IMR-90 (cell line): ENCODE measurements at regions not wholly inside any gene's neighbourhood (a gene's known extent, or its start where the extent isn't known, plus 50 kb on each side); places are given as distances from the start of the nearest gene placed in this dataset.

Source experiments
- ATAC-seq: fragments of 200-7000 bp; cut with Tn5 transposase; 2 replicates; pipeline ENCODE4 v1.9.1; 2020; ENCODE audit warnings: low read depth, mild to moderate bottlenecking, moderate library complexity
- BruUV-seq: library from RNA; stranded (reverse); fragments of 400-500 nt; replicated peaks from 2 replicates; lab custom pipeline; 2021; lab: Mats Ljungman, UMichigan
- CTCF ChIA-PET: fragments of 300-600 bp; formaldehyde crosslinking; extraction: SDS; loops from one replicate; lab custom pipeline; 2021; ENCODE audit warnings: antibody characterized with exemption; lab: Yijun Ruan, JAX
- POLR2A ChIA-PET: fragments of 300-600 bp; sonication (Branson Sonifier 250); formaldehyde crosslinking; loops from one replicate; lab custom pipeline; 2022; ENCODE audit warnings: antibody characterized with exemption; ENCODE audit not compliant: unreplicated experiment; lab: Charles Lee
- DNase-seq: peaks from one replicate; pipeline ENCODE4 v3.0.0; 2013
- H2AFZ ChIP-seq: replicated peaks from 2 replicates; pipeline ENCODE3; 2013; ENCODE audit warnings: low read length, mild to moderate bottlenecking; ENCODE audit not compliant: poor library complexity
- H2AK5ac ChIP-seq: 2 replicates; pipeline ENCODE4 v1.6.1; 2013; ENCODE audit warnings: low read depth, low read length, inconsistent platforms
- H2AK9ac ChIP-seq: replicated peaks from 2 replicates; pipeline ENCODE3; 2013; ENCODE audit warnings: mild to moderate bottlenecking, low read depth, low read length, moderate library complexity; ENCODE audit not compliant: poor library complexity
- H2BK120ac ChIP-seq: 2 replicates; pipeline ENCODE4 v1.6.1; 2013; ENCODE audit warnings: low read depth, low read length, inconsistent platforms
- H2BK15ac ChIP-seq: 3 replicates; pipeline ENCODE4 v1.6.1; 2013; ENCODE audit warnings: low read depth, low read length, inconsistent platforms
- H2BK20ac ChIP-seq: 2 replicates; pipeline ENCODE4 v1.6.1; 2013; ENCODE audit warnings: low read depth, mild to moderate bottlenecking, inconsistent platforms, low read length, moderate library complexity
- H2BK5ac ChIP-seq: 2 replicates; pipeline ENCODE4 v1.6.1; 2013; ENCODE audit warnings: mild to moderate bottlenecking, low read depth, low read length, inconsistent platforms; ENCODE audit not compliant: poor library complexity, severe bottlenecking
- H3K14ac ChIP-seq: replicated peaks from 2 replicates; pipeline ENCODE4 v1.6.1; 2013; ENCODE audit warnings: low read depth, low read length, inconsistent platforms
- H3K18ac ChIP-seq: 2 replicates; pipeline ENCODE4 v1.6.1; 2013; ENCODE audit warnings: low read depth, low read length, control low read depth
- H3K23ac ChIP-seq: 2 replicates; pipeline ENCODE4 v1.6.1; 2013; ENCODE audit warnings: low read depth, low read length, inconsistent platforms
- H3K27ac ChIP-seq: 2 replicates; pipeline ENCODE4 v1.5.1; 2013; ENCODE audit warnings: mild to moderate bottlenecking, control low read depth, low read length; ENCODE audit not compliant: insufficient read depth
- H3K27me3 ChIP-seq: 2 replicates; pipeline ENCODE4 v1.6.1; 2013; ENCODE audit warnings: low read length; ENCODE audit not compliant: control insufficient read depth, insufficient read depth
- H3K36me3 ChIP-seq: 2 replicates; pipeline ENCODE4 v1.6.1; 2013; ENCODE audit warnings: low read length, mixed read lengths; ENCODE audit not compliant: control insufficient read depth, insufficient read depth
- H3K4ac ChIP-seq: 2 replicates; pipeline ENCODE4 v1.6.1; 2013; ENCODE audit warnings: low read depth, low read length, inconsistent platforms
- H3K4me1 ChIP-seq: 2 replicates; pipeline ENCODE4 v1.6.1; 2013; ENCODE audit warnings: low read length, mixed read lengths; ENCODE audit not compliant: control insufficient read depth, insufficient read depth
- H3K4me2 ChIP-seq: 2 replicates; pipeline ENCODE4 v1.6.1; 2013; ENCODE audit warnings: low read depth, mild to moderate bottlenecking, control low read depth, low read length, moderate library complexity
- H3K4me3 ChIP-seq: 2 replicates; pipeline ENCODE4 v1.5.1; 2013; ENCODE audit warnings: low read depth, mild to moderate bottlenecking, control low read depth, low read length, moderate library complexity; ENCODE audit not compliant: insufficient read depth
- H3K56ac ChIP-seq: 2 replicates; pipeline ENCODE4 v1.6.1; 2013; ENCODE audit warnings: low read length, inconsistent platforms; ENCODE audit not compliant: insufficient read depth; ENCODE audit errors: extremely low read depth
- H3K79me1 ChIP-seq, 2 experiments: 2 replicates each; pipeline ENCODE4 v1.6.1; 2013; ENCODE audit warnings: low read length in 2 of 2, inconsistent platforms in 1 of 2, low read depth in 1 of 2
- H3K9ac ChIP-seq: 2 replicates; pipeline ENCODE4 v1.6.1; 2013; ENCODE audit warnings: low read depth, low read length, control low read depth
- H3K9me1 ChIP-seq: 2 replicates; pipeline ENCODE4 v1.6.1; 2013; ENCODE audit warnings: low read length, inconsistent platforms; ENCODE audit not compliant: insufficient read depth
- H3K9me3 ChIP-seq: 2 replicates; pipeline ENCODE4 v1.6.1; 2013; ENCODE audit warnings: low read length; ENCODE audit not compliant: control insufficient read depth, insufficient read depth
- H4K20me1 ChIP-seq: 2 replicates; pipeline ENCODE4 v1.6.1; 2013; ENCODE audit warnings: low read length, inconsistent platforms; ENCODE audit not compliant: insufficient read depth
- H4K5ac ChIP-seq: 2 replicates; pipeline ENCODE4 v1.6.1; 2013; ENCODE audit warnings: mild to moderate bottlenecking, low read depth, low read length, control low read depth
- H4K8ac ChIP-seq, 2 experiments: 2 replicates each; pipeline ENCODE4 v1.6.1; 2013; ENCODE audit warnings: low read depth in 2 of 2, low read length in 2 of 2, control low read depth in 1 of 2, inconsistent platforms in 1 of 2
- H4K91ac ChIP-seq: 2 replicates; pipeline ENCODE4 v1.6.1; 2013; ENCODE audit warnings: low read depth, low read length, inconsistent platforms; ENCODE audit not compliant: insufficient read depth
- BHLHE40 ChIP-seq: fragments of 150-350 bp; IDR thresholded peaks from 2 replicates; pipeline ENCODE4 v1.6.1; 2016; ENCODE audit warnings: mild to moderate bottlenecking, low read depth, low read length
- CEBPB ChIP-seq: IDR thresholded peaks from 2 replicates; pipeline ENCODE4 v1.6.1; 2012; ENCODE audit warnings: low read depth, low read length, improper control_type of control experiment
- CTCF ChIP-seq: conservative IDR thresholded peaks from 2 replicates; pipeline ENCODE4 v1.5.1; 2012; ENCODE audit warnings: mild to moderate bottlenecking, low read depth, low read length, improper control_type of control experiment
- ELK1 ChIP-seq: fragments of 150-350 bp; IDR thresholded peaks from 2 replicates; pipeline ENCODE4 v1.6.1; 2016; ENCODE audit warnings: low read depth, mild to moderate bottlenecking, low read length, moderate library complexity, borderline replicate concordance
- FOS ChIP-seq: fragments of 150-350 bp; IDR thresholded peaks from 2 replicates; pipeline ENCODE4 v1.6.1; 2016; ENCODE audit warnings: low read depth, low read length
- MAFK ChIP-seq: IDR thresholded peaks from 2 replicates; pipeline ENCODE4 v1.6.1; 2012; ENCODE audit warnings: low read depth, low read length, improper control_type of control experiment
- MXI1 ChIP-seq: IDR thresholded peaks from 2 replicates; pipeline ENCODE4 v1.6.1; 2012; ENCODE audit warnings: low read depth, mild to moderate bottlenecking, low read length, moderate library complexity, borderline replicate concordance
- NFE2L2 ChIP-seq: fragments of 150-350 bp; IDR thresholded peaks from 2 replicates; pipeline ENCODE4 v1.6.1; 2016; ENCODE audit warnings: low read depth, mild to moderate bottlenecking, low read length
- POLR2A ChIP-seq: IDR thresholded peaks from 2 replicates; pipeline ENCODE4 v1.6.1; 2012; ENCODE audit warnings: mild to moderate bottlenecking, low read depth, low read length
- RCOR1 ChIP-seq: IDR thresholded peaks from 2 replicates; pipeline ENCODE4 v1.6.1; 2012; ENCODE audit warnings: mild to moderate bottlenecking, low read length, improper control_type of control experiment; ENCODE audit not compliant: insufficient replicate concordance
- SMC3 ChIP-seq: fragments of 150-350 bp; IDR thresholded peaks from 2 replicates; pipeline ENCODE4 v1.6.1; 2016; ENCODE audit warnings: low read depth, mild to moderate bottlenecking, antibody characterized with exemption, low read length, moderate library complexity
- WGBS, 2 experiments: methylation state at CpG; one replicate each; pipeline versions ENCODE4 v1.1.5 to v1.1.7; 2013; ENCODE audit warnings: missing lambda C conversion rate in 2 of 2; ENCODE audit not compliant: insufficient read length in 1 of 2; ENCODE audit errors: extremely low coverage in 2 of 2; 5-methylcytosine and 5-hydroxymethylcytosine counted together
- dilution Hi-C: fragments of 300-500 bp; cut with HindIII; formaldehyde crosslinking; loops from one replicate; pipeline ENCODE4 v1.14.3; 2018; ENCODE audit warnings: low sequenced_read_pairs; ENCODE audit not compliant: unreplicated experiment
- in situ Hi-C: fragments of 300-500 bp; cut with MboI; formaldehyde crosslinking; loops from 3 replicates; pipeline ENCODE4 v1.14.3; 2019; ENCODE audit warnings: low sequenced_read_pairs, inconsistent platforms, mixed read lengths
- intact Hi-C: fragments of 100-400 bp; cut with micrococcal nuclease; formaldehyde crosslinking; loops from 2 replicates; pipeline ENCODE4 v1.10.0; 2022
- TF ChIP-seq, protein P1 (sequence below): fragments of 150-350 bp; IDR thresholded peaks from 2 replicates; pipeline ENCODE4 v1.6.1; 2017; ENCODE audit warnings: mild to moderate bottlenecking, antibody characterized with exemption, low read length, low read depth

DNA sequence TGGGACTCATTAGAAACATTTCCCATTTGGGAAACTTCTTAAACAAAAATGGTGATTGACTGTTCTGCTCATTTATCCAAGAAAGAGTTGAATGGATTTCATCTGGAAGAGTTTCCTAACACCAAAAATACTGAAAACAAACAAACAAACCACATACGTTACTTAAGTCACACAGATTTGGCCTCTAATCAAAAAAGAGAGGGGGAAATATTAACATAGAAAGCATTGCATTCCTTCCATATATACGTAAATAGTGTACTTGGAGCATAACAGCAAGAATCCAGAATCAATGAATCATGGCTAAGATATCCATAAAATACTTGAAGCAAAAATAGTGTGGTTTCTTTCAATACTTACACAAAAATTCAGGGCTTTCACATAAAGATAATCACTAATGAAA lies 189.8 kb upstream of the MAP3K1 start:
- H3K56ac ChIP-seq, result no peak overlapping the region
- dilution Hi-C loops, result no loop called here
- ChIA-PET CTCF (no interaction called here), POLR2A (no interaction called here)
- H3K4me3 ChIP-seq, result no peak overlapping the region
- peak; percentile 96 for DNase-seq
- H4K91ac ChIP-seq, result no peak overlapping the region
- H2BK20ac ChIP-seq, result no peak overlapping the region
- intact Hi-C loops, result loop anchor here (2.0 to 5.0 kb wide), 2 partner anchors 189 to 353 kb away; partner anchors contain the start of gene MAP3K1
- peak; percentile 85 for ATAC-seq
- no peak overlapping the region for H3K18ac ChIP-seq
- H4K8ac ChIP-seq, result no peak overlapping the region
- in situ Hi-C loops, result no loop called here
- BruUV-seq, result no TSS peak
- H3K9me1 ChIP-seq, result peaks cover 2% of the 10 kb centered on the region
- no peak overlapping the region for H3K4ac ChIP-seq
- H2AFZ ChIP-seq, result no peak overlapping the region
- H2BK120ac ChIP-seq, result no peak overlapping the region
- no peaks in the 10 kb centered on the region; the same call in 1 of the 2 replicates for H3K9me3 ChIP-seq
- no peak overlapping the region for H2AK9ac ChIP-seq
- no peak overlapping the region for H2AK5ac ChIP-seq
- no peak overlapping the region for H3K9ac ChIP-seq
- no peak overlapping the region for H4K5ac ChIP-seq
- H3K23ac ChIP-seq, result no peak overlapping the region
- H3K79me1 ChIP-seq, result no peaks in the 10 kb centered on the region
- no CpG with 5 or more reads among the region's 2 CpGs for WGBS, 2 experiments
- H3K27me3 ChIP-seq, result no peaks in the 10 kb centered on the region
- H3K4me1 ChIP-seq, result peaks cover 1% of the 10 kb centered on the region; the same call in 1 of the 2 replicates
- peak overlapping the region; percentile 87 for H2BK5ac ChIP-seq
- H4K20me1 ChIP-seq, result no peaks in the 10 kb centered on the region
- H3K14ac ChIP-seq, result no peak overlapping the region
- H3K27ac ChIP-seq, result peak overlapping the region; percentile 71; the same call in 1 of the 2 replicates
- no peaks in the 10 kb centered on the region for H3K36me3 ChIP-seq
- no peak for TF ChIP-seq MXI1
- TF ChIP-seq, protein P1, sequence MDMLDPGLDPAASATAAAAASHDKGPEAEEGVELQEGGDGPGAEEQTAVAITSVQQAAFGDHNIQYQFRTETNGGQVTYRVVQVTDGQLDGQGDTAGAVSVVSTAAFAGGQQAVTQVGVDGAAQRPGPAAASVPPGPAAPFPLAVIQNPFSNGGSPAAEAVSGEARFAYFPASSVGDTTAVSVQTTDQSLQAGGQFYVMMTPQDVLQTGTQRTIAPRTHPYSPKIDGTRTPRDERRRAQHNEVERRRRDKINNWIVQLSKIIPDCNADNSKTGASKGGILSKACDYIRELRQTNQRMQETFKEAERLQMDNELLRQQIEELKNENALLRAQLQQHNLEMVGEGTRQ, result no peak
- TF ChIP-seq MAFK, result no peak
- no peak for TF ChIP-seq POLR2A
- no peak for TF ChIP-seq BHLHE40
- TF ChIP-seq FOS, result peak; percentile 52; the same call in 1 of the 2 replicates
- no peak for TF ChIP-seq CTCF
- no peak for TF ChIP-seq NFE2L2
- TF ChIP-seq ELK1, result no peak
- TF ChIP-seq SMC3, result no peak
- peak; percentile 48; the same call in 1 of the 2 replicates for TF ChIP-seq CEBPB
- TF ChIP-seq RCOR1, result no peak
- no peak overlapping the region; the same call in 1 of the 2 replicates for H3K4me2 ChIP-seq
- no peak overlapping the region for H2BK15ac ChIP-seq
